DND-41 (cell line): ENCODE measurements at regions not wholly inside any gene's neighbourhood (a gene's known extent, or its start where the extent isn't known, plus 50 kb on each side); places are given as distances from the start of the nearest gene placed in this dataset.

Source experiments
- ATAC-seq: fragments of 200-7000 bp; cut with Tn5 transposase; 3 replicates; pipeline ENCODE4 v1.9.1; 2021; ENCODE audit warnings: low read depth; ENCODE audit not compliant: insufficient read depth
- DNase-seq: peaks from one replicate; pipeline ENCODE4 v3.0.0-alpha.2; 2020
- H2AFZ ChIP-seq: 2 replicates; pipeline ENCODE4 v1.6.0; 2012; ENCODE audit warnings: low read depth, low read length
- H3K27ac ChIP-seq: 2 replicates; pipeline ENCODE4 v1.5.1; 2012; ENCODE audit warnings: low read length, inconsistent platforms
- H3K27me3 ChIP-seq: fragments of 200-600 bp; sonication (generic); 2 replicates; pipeline ENCODE4 v1.6.0; 2012; ENCODE audit warnings: low read length, mild to moderate bottlenecking, inconsistent platforms; ENCODE audit not compliant: insufficient read depth, poor library complexity
- H3K36me3 ChIP-seq: 2 replicates; pipeline ENCODE4 v1.5.1; 2012; ENCODE audit warnings: low read length, inconsistent platforms; ENCODE audit not compliant: insufficient read depth
- H3K4me1 ChIP-seq: 2 replicates; pipeline ENCODE4 v1.5.1; 2012; ENCODE audit warnings: mild to moderate bottlenecking, low read length; ENCODE audit not compliant: insufficient read depth
- H3K4me2 ChIP-seq: 2 replicates; pipeline ENCODE4 v1.6.0; 2012; ENCODE audit warnings: mild to moderate bottlenecking, moderate library complexity, low read length, inconsistent platforms; ENCODE audit not compliant: insufficient read depth
- H3K4me3 ChIP-seq, 2 experiments: fragments of 200-600 bp in 1 of 2; shearing (Covaris generic) in 1 of 2; 2 replicates each; pipeline ENCODE4 v1.5.1; 2012 to 2016; ENCODE audit warnings: inconsistent platforms in 2 of 2, low read length in 2 of 2, mild to moderate bottlenecking in 2 of 2, low read depth in 1 of 2, moderate library complexity in 1 of 2
- H3K79me2 ChIP-seq: 2 replicates; pipeline ENCODE4 v1.6.0; 2012; ENCODE audit warnings: low read length, inconsistent platforms; ENCODE audit not compliant: insufficient read depth
- H3K9ac ChIP-seq: 2 replicates; pipeline ENCODE4 v1.6.0; 2012; ENCODE audit warnings: low read depth, mild to moderate bottlenecking, inconsistent platforms, low read length, moderate library complexity
- H3K9me3 ChIP-seq: 2 replicates; pipeline ENCODE4 v1.5.1; 2012; ENCODE audit warnings: low read length, moderate library complexity, mild to moderate bottlenecking, inconsistent platforms; ENCODE audit not compliant: insufficient read depth, severe bottlenecking
- H4K20me1 ChIP-seq: 2 replicates; pipeline ENCODE4 v1.6.0; 2012; ENCODE audit warnings: low read length; ENCODE audit not compliant: insufficient read depth
- CTCF ChIP-seq: IDR thresholded peaks from 2 replicates; pipeline ENCODE4 v1.5.1; 2012; ENCODE audit warnings: borderline replicate concordance, low read length, moderate library complexity, mild to moderate bottlenecking; ENCODE audit not compliant: poor library complexity, severe bottlenecking; ENCODE audit errors: extremely low read depth
- EZH2 ChIP-seq: IDR thresholded peaks from 3 replicates; pipeline ENCODE4 v1.6.1; 2012; ENCODE audit warnings: borderline replicate concordance, low read depth, mild to moderate bottlenecking, moderate library complexity, low read length, inconsistent platforms; ENCODE audit not compliant: severe bottlenecking

- no peaks in the 10 kb centered on the region for H3K79me2 ChIP-seq
- TF ChIP-seq EZH2 (no peak), CTCF (no peak)
- ATAC-seq (no peak), DNase-seq (no peak)
- no peak overlapping the region for H2AFZ ChIP-seq
- no peak overlapping the region for H3K4me3 ChIP-seq
- H3K9ac ChIP-seq, result no peak overlapping the region
- H3K4me2 ChIP-seq, result no peak overlapping the region
- H3K9me3 ChIP-seq, result peaks cover 8% of the 10 kb centered on the region
- no peaks in the 10 kb centered on the region for H4K20me1 ChIP-seq
- H3K4me1 ChIP-seq, result peaks cover 30% of the 10 kb centered on the region
- no peaks in the 10 kb centered on the region for H3K27me3 ChIP-seq
- H3K27ac ChIP-seq, result no peak overlapping the region
- H3K36me3 ChIP-seq, result no peaks in the 10 kb centered on the region
Measured at GRCh38 chr10:6979371-6979770, 399.3 kb upstream of the PRKCQ start.

DNA sequence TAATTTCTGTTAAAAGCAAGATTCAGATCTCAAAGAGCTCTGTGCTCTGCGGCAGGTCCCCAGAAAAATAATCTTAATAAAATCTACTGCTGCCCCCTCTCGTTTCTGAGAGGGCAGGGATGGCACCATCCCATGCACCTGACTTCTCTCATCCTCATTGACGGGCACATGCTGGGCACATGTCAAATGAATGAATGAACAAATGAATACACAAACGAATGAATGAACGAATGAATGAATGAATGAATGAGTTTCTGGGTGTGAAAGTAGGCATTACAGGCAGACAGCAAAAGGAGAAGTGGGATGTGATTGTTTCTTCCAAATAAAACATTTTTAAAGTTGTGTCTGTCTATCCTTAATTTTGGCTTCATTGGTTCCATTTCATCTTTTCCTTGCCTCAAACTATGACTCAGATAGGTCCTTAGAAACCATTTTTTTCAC is 398.1 kb upstream of the PRKCQ start:
- DNase-seq (no peak), ATAC-seq (no peak)
- Histone ChIP-seq H3K79me2 (no peaks in the 10 kb centered on the region), H2AFZ (no peak overlapping the region), H3K4me2 (no peak overlapping the region), H3K27me3 (no peaks in the 10 kb centered on the region), H3K9ac (no peak overlapping the region), H4K20me1 (no peaks in the 10 kb centered on the region), H3K36me3 (no peaks in the 10 kb centered on the region), H3K4me3 (no peak overlapping the region), H3K27ac (no peak overlapping the region), H3K9me3 (peaks cover 8% of the 10 kb centered on the region), H3K4me1 (peaks cover 42% of the 10 kb centered on the region)
- TF ChIP-seq CTCF, result no peak
- no peak for TF ChIP-seq EZH2

- H3K36me3 ChIP-seq, result no peaks in the 10 kb centered on the region
- H4K20me1 ChIP-seq, result no peaks in the 10 kb centered on the region
- DNase-seq (no peak), ATAC-seq (no peak)
- TF ChIP-seq CTCF, result no peak
- no peak for TF ChIP-seq EZH2
- no peak overlapping the region for H3K4me2 ChIP-seq
- H3K27me3 ChIP-seq, result no peaks in the 10 kb centered on the region
- no peak overlapping the region for H3K9ac ChIP-seq
- H2AFZ ChIP-seq, result no peak overlapping the region
- H3K9me3 ChIP-seq, result peaks cover 8% of the 10 kb centered on the region
- no peak overlapping the region for H3K27ac ChIP-seq
- peaks cover 48% of the 10 kb centered on the region for H3K4me1 ChIP-seq
- H3K4me3 ChIP-seq, result no peak overlapping the region
- H3K79me2 ChIP-seq, result no peaks in the 10 kb centered on the region
Measured at GRCh38 chr10:6977398-6978186, 397.5 kb upstream of the PRKCQ start.
